ENCODE measurements at regions not wholly inside any gene's neighbourhood (a gene's known extent, or its start where the extent isn't known, plus 50 kb on each side); places are given as distances from the start of the nearest gene placed in this dataset.
"Not testable (repeated sequence)": the region's sequence is repeated elsewhere in the genome, so short reads cannot be mapped to it uniquely, and the experiment has no call there.

DNA sequence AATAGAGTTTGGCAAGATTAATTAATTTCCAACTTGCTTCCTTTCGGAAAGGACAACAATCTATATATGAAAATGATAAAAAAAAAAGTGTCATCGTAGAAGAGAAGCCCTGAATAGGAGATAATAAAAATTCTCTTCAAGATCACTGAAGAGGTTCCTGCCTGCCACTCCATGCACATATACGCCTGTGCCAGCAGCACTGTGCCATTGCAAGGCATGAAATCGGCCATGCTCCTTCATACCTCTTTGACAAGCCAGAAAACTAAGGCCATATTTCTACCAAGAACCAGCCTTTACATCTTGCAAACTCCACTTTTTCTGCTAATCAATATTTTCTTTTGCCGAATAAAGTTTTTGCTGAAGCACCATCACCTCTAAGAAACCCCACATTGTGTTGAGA is 365.5 kb downstream of the CXXC4 start:
- DNase-seq (ENCODE audit: low spot score), result no peak

- no peak for DNase-seq (ENCODE audit: low spot score)
These were observed 365.9 kb downstream of the CXXC4 start for GRCh38 chr4:104128850-104129213.

- DNase-seq (ENCODE audit: low spot score), result no peak
These were observed 366.5 kb downstream of the CXXC4 start for GRCh38 chr4:104128031-104128849.

DNA sequence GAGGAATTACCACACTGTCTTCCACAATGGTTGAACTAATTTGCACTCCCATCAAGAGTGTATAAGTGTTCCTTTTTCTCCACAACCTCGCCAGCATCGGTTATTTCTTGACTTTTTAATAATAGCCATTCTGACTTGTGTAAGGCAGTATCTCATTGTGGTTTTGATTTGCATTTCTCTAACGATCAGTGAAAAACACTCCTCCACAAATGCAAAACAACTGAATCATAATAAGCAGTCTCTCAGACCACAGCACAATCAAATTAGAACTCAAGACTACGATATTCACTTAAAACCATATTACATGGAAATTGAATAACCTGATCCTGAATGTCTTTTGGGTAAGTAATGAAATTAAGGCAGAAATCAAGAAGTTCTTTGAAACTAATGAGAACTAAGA is 371.7 kb downstream of the CXXC4 start:
- DNase-seq (ENCODE audit: low spot score), result no peak

- DNase-seq (ENCODE audit: low spot score), result no peak
These were observed 376.9 kb downstream of the CXXC4 start for GRCh38 chr4:104117776-104118175.

DNA sequence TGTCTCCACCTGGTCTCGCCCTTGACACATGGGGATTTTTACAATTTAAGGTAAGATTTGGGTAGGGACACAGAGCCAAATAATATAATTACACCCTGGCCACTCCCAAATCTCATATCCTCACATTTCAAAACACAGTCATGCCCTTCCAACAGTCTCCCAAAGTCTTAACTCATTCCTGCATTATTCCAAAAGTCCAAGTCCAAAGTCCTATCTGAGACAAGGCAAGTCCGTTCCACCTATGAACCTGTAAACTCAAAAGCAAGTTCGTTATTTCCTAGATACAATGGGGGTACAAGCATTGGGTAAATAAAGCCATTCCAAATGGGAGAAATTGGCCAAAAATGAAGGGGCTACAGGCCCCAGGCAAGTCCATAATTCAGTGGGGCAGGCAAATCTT is 380.8 kb downstream of the CXXC4 start:
- DNase-seq (ENCODE audit: low spot score), result no peak

DNA sequence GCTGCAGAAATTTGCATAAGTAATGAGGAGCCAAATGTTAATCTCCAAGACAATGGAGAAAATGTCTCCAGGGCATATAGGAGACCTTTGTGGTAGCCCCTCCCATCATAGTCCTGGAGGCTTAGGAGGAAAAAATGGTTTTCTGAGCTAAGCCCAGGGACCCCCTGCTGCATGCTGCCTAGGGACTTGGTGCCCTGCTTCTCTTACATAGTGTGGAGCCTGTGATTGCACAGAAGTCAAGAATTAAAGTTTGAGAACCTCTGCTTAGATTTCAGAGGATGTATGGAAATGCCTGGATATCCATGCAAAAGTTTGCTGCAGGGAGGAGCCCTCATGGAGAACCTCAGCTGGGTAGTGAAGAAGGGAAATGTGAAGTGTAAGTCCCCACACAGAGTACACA is 379.4 kb upstream of the TACR3 start:
- DNase-seq (ENCODE audit: low spot score), result no peak

DNA sequence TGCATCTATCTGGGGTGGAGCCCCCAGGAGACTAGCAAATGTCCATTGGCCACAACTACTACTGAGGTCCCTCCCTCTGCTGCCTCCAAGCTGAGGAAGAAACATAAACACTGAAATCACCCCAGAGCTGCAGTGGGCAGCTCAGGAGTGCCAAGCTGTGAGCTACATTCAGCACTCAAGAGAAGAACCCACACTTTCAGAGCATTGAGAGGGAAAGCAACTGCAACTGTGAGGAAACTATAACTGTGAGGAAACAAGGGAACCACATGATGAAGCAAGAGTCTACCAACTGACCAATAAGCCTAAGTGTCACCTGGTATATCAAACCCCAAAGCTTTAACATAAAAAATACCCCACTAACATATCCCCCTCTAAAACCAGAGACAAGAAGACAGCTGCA is 373.5 kb upstream of the TACR3 start:
- DNase-seq (ENCODE audit: low spot score), result no peak

DNA sequence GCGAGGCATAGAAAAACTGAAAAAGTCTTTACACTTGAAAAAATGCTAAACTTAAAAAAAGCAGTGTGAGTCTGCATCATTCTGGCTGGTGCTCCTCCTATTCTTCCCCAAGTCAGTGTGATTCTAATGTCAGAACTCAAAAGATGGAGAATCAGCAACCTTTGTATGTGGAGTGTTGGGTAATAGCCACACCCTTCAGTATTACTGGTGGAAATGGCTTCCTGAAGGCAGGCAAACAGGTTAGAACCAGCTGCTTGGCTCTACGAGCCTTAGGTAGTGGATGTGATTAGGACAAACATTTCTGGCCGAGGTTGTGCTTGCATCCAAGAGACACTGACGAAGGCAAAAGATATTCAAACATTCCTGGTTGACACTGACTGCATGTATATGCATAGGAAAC is 353.4 kb upstream of the TACR3 start:
- no peak for DNase-seq (ENCODE audit: low spot score)

DNA sequence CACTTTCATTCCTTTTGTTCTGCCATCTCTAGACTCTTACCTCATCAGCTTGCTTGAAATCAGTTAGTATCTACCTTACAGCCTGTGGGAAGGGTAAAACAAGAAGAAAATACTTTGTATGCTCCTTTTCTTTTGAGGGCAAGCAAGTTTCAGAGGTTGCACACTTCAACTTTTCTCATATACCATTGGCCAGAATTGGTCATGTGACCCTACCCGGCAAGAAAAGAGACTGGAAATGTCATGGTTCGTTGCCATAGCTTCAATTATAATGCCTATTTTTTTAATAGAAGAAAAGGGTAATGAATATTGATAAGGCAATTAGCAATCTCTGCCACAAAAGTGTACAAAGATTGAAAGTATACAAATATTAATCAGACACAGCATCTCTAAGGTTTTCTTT is 346.7 kb upstream of the TACR3 start:
- DNase-seq (ENCODE audit: low spot score), result no peak

DNA sequence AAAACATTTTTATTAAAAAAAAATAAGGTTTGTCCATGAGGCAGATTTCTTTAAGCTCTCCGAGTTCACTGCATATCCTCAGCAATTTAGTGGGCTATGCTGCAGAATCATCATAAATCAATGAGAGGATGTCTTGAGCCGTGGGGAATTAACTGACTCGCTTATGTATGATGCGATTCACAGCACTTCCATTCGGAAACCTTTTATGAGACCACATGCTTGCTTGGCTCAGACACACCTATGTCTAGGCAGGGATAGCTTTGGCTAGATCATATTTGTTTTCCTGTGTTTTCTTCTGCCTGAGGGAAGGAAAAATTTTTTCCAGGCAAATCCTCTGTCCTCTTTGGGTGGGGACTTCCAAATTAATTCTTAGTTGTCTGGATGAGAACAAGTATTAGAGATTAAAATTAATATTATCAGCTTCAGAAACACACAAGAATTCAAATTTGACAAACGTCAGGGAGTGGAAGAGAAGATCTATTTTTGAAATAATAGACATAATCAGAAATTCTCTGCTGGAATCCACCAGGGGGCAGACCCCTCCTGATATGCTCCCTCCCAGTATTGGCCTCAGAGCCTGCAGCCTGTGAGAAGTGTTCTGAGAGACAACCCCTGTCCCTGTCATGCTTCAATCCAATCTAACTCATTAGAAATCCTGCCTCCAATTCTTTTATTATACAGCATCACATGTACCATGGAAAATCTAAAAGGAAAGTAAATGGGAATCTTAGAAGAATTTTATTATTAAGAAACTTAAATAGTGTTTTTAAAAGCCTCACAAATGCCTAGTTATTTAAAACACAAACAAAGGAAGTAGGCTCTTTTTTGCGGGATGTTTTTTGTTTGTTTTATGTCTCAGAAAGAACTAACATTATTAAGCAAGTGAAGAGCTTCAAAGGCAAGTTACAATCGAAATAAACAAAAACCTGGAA is 345.1 kb upstream of the TACR3 start:
- no peak for DNase-seq (ENCODE audit: low spot score)

- no peak for DNase-seq (ENCODE audit: low spot score)
These were observed 343.6 kb upstream of the TACR3 start for GRCh38 chr4:104063341-104063740.

- DNase-seq (ENCODE audit: low spot score), result no peak
These were observed 324.6 kb upstream of the TACR3 start for GRCh38 chr4:104044369-104044768.

DNA sequence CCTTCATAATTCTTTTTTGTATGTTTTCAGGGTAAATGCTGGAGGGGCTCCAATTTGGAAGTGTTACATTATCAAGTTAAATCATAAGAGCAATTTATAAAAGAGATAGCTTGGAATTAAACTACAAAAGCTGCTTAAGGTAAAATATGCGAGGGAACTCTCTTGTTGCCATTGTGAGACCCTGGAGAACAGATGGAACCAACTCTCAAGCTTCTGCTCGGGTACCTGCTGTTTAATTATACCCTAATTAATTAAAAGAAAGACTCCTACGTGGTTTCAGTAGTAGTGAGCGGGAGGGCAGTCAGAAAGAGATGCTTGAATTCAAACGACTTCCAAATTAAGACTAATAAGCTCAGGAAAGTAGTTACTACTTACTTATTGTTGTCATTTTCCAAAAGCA is 313.1 kb upstream of the TACR3 start:
- DNase-seq (ENCODE audit: low spot score), result no peak

- DNase-seq (ENCODE audit: low spot score), result no peak
These were observed 305.5 kb upstream of the TACR3 start for GRCh38 chr4:104025251-104025650.

DNA sequence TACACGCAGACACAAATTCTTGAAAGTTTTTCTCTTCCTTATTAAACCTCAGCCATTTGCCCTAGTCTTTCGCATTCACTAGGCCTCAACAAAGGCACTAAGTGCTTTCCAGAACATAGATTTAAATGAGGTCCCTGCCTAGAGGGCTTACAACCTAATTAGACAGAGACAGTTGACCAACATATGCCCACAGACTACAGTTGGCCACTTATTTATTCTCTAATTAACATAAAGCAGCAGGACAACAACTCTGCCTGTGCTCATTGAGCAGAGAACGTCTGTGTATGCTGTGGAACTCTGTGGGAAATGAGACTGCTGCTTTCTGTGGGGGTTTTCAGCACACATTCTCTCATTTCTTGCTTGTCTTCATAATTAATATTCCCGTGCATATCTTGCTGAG is 303.0 kb upstream of the TACR3 start:
- no peak for DNase-seq (ENCODE audit: low spot score)

- DNase-seq (ENCODE audit: low spot score), result no peak
These were observed 302.4 kb upstream of the TACR3 start for GRCh38 chr4:104022226-104022625.

DNA sequence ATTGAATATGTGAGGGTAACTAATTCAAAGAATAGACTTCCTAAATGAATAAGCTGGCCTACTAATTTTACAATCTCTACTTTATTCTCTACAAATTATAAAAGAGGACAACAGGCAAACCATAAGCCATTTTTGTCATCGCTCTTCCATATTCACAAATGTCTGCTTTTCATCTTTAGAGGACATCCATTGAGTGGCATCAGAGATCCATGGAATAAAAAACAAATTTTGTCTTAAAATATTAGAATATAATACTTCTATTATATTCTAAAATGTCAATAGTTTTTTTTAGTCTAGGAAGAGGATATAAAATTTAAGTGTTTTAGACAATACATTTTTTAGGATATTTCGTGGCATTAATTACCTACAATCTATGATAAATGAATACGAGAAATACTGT is 300.9 kb upstream of the TACR3 start:
- DNase-seq (ENCODE audit: low spot score), result no peak

GRCh38 chr4:104017213-104017612 is 297.4 kb upstream of the TACR3 start:
- DNase-seq (ENCODE audit: low spot score), result no peak

GRCh38 chr4:104015680-104016079 is 295.9 kb upstream of the TACR3 start:
- DNase-seq (ENCODE audit: low spot score), result no peak

DNA sequence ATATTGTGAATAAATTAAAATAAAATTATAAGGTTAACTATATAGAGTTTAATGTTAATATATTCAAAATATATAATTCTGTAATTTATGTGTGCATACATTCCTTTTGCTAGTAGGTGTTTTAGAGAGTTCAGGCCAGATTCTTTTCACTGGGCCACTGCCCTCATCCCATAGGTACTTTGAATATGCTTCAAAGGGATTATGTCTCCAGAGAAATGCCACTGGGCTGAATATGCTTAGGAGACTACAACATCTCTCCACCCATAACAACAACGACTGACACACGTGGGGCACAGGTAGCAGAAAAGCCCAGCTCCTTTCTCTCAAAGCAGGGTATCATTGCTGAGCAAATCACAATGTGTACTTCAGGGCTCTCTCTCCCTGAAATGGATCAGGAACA is 290.9 kb upstream of the TACR3 start:
- no peak for DNase-seq (ENCODE audit: low spot score)

GRCh38 chr4:104002318-104002717 is 282.5 kb upstream of the TACR3 start:
- DNase-seq (ENCODE audit: low spot score), result not testable (repeated sequence)

DNA sequence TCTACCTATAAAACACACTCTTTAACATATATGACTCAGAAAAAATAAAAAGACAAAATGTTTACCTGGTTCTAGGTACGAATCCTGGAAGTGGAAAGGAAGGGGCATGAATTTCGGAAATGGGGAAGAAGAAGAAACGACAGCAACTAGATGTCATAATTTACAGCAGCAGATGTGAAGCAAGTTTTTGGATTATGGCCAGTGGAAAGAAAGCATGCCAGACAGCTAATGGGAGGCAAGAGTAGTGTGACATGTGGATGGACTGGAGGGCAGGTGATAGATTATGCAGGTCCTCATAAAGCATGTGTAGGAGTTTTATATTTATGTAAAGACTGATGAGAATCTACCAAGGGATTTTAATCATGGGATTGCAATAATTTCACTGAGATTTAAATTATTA is 279.0 kb upstream of the TACR3 start:
- DNase-seq (ENCODE audit: low spot score), result no peak

Measured in hematopoietic multipotent progenitor cell treated with erythropoietin and hydrocortisone succinate and interleukin-3 and kit ligand, for 17 days (in vitro differentiated cells).